WI38 (cell line): ENCODE measurements at regions not wholly inside any gene's neighbourhood (a gene's known extent, or its start where the extent isn't known, plus 50 kb on each side); places are given as distances from the start of the nearest gene placed in this dataset.
"Not testable (repeated sequence)": the region's sequence is repeated elsewhere in the genome, so short reads cannot be mapped to it uniquely, and the experiment has no call there.

Experiments
- H3K4me3 ChIP-seq: 2 replicates; pipeline ENCODE4 v1.5.1; 2011; ENCODE audit warnings: low read depth, mild to moderate bottlenecking, control low read depth, low read length
- TF ChIP-seq, protein P1 (sequence below): IDR thresholded peaks from 2 replicates; pipeline ENCODE4 v1.5.1; 2012; ENCODE audit warnings: low read depth, mild to moderate bottlenecking, control low read depth, low read length

DNA sequence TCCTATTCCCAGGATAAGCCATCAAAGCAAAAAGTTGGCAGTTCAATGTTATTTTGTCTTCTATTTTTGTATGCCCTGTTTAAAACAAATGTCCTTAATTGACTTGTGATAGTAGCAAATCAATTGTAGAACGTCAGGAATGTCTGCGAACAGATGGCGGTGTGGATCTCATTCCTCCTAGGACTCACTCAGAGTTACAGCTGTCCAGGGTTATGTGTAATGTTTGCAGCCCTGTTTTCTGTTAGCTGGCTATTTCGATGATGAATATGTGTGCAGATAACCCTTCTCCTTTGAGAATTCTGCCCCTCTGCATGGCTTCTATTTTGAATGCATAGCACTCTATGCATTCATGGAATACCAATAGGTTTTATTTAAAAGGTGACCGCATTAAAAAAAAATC, 1248.0 kb upstream of the CNTN5 start:
- no peak overlapping the region for H3K4me3 ChIP-seq
- TF ChIP-seq, protein P1, sequence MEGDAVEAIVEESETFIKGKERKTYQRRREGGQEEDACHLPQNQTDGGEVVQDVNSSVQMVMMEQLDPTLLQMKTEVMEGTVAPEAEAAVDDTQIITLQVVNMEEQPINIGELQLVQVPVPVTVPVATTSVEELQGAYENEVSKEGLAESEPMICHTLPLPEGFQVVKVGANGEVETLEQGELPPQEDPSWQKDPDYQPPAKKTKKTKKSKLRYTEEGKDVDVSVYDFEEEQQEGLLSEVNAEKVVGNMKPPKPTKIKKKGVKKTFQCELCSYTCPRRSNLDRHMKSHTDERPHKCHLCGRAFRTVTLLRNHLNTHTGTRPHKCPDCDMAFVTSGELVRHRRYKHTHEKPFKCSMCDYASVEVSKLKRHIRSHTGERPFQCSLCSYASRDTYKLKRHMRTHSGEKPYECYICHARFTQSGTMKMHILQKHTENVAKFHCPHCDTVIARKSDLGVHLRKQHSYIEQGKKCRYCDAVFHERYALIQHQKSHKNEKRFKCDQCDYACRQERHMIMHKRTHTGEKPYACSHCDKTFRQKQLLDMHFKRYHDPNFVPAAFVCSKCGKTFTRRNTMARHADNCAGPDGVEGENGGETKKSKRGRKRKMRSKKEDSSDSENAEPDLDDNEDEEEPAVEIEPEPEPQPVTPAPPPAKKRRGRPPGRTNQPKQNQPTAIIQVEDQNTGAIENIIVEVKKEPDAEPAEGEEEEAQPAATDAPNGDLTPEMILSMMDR: no peak

DNA sequence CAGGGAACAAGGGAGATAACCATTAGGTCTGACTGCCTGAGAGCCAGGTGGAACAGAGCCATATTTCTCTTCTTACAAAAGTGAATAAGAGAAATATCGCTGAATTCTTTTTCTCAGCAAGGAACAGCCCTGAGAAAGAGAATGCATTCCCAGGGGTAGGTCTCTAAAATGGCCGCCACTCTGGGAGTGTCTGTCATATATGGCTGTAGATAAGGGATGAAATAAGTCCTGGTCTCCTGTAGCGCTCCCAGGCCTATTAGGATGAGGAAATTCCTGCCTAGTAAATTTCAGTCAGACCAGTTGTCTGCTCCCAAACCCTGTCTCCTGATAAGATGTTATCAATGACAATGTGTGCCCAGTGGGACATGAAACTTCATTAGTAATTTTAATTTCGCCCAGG, 1236.4 kb upstream of the CNTN5 start:
- H3K4me3 ChIP-seq: not testable (repeated sequence)

DNA sequence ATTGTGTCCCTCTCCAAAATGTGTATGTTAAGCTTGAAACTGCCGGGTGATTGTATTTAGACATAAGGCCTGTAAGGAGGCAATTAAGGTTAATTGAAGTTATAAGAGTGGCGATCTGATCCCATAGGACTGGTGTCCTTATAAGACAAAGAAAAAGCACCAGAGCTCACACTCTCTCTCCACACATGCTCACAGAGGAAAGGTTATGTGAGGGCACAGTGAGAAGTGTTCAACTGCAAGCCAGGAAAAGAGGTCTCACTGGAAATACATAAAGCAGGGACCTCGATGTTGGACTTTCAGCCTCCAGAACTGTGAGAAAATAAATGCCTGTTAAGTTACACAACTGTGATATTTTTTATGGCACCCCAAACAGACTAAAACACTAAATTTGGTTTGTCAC, 1233.8 kb upstream of the CNTN5 start:
- no peak overlapping the region for H3K4me3 ChIP-seq
- TF ChIP-seq, protein P1: no peak

- TF ChIP-seq, protein P1: no peak
- H3K4me3 ChIP-seq: no peak overlapping the region
Measured at GRCh38 chr11:97794876-97795275, 1225.9 kb upstream of the CNTN5 start.

- TF ChIP-seq, protein P1: no peak
- H3K4me3 ChIP-seq: no peak overlapping the region
Measured at GRCh38 chr11:97800891-97801290, 1219.9 kb upstream of the CNTN5 start.

DNA sequence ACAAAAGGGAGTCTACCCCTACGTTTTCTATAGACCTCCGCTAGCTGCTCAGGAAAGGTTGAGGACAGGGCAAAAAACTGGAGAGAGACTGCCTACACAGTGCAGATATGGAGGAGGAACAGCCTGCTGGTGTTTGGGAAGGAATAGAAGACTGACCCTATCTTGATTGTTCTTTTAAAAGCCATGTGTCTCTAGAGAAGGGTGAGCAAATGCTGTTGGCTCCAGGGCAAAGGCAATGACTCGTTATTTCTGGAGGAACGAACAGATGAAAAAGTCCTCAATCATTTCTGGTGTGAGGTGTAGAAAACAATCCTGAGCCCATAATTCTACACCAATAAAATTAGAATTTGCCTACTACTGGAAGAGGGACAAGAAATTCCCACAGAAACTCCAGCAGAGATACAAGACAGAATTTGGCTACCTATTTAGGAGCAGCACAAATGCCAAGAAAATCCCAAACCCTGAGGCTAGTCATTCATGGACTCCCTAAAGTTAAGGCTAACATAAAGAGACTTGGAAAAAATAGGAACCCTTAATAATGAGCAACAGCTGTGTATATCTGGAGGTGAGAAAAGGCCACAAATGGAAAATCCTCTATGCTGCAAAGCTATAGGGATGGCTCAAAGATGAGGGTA, 1206.3 kb upstream of the CNTN5 start:
- TF ChIP-seq, protein P1: no peak
- no peak overlapping the region for H3K4me3 ChIP-seq

DNA sequence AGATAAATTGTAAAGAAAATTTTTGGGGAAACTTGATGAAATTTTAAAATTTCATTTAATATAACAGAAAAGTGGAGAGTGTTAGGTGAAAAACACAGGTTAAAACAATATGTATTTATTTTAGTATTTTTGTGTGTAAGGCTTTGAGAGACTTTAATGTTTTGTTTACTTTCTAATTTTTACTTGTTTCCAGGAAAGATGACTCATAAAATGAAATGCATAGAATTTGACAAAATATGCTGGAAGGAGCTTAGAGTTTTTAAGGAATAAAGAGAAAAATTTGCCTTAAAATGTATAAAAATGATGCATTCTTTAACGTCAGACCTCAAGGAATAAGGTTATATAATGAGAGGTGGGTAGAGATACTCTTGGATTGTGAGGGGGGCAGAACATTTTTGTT, 1205.1 kb upstream of the CNTN5 start:
- TF ChIP-seq, protein P1: no peak

GRCh38 chr11:97832451-97832850, 1188.3 kb upstream of the CNTN5 start:
- no peak overlapping the region for H3K4me3 ChIP-seq
- TF ChIP-seq, protein P1: no peak

More for the DNA sequence above, 1205.1 kb upstream of the CNTN5 start:
- no peak overlapping the region for H3K4me3 ChIP-seq
